Chondrocyte (in vitro differentiated cells): ENCODE measurements at regions not wholly inside any gene's neighbourhood (a gene's known extent, or its start where the extent isn't known, plus 50 kb on each side); places are given as distances from the start of the nearest gene placed in this dataset.
A peak's percentile ranks its signal among the peaks of the same experiment; 100 is the strongest.

Source experiments
- DNase-seq: peaks from one replicate; pipeline ENCODE4 v3.0.0; 2021; ENCODE audit warnings: mixed read lengths, low spot score
- H3K27ac Mint-ChIP-seq: one replicate; pipeline ENCODE4 v1.8.0; 2021; ENCODE audit warnings: mild to moderate bottlenecking, moderate library complexity, mixed read lengths; ENCODE audit not compliant: unreplicated experiment
- H3K27me3 Mint-ChIP-seq: 2 replicates; pipeline ENCODE4 v1.8.0; 2021; ENCODE audit warnings: low read depth, mixed read lengths
- H3K36me3 Mint-ChIP-seq: 2 replicates; pipeline ENCODE4 v1.8.0; 2021; ENCODE audit warnings: low read depth, mixed read lengths
- H3K4me1 Mint-ChIP-seq: 2 replicates; pipeline ENCODE4 v1.8.0; 2021; ENCODE audit warnings: low read depth, mild to moderate bottlenecking, mixed read lengths
- H3K4me3 Mint-ChIP-seq: one replicate; pipeline ENCODE4 v1.8.0; 2021; ENCODE audit warnings: mild to moderate bottlenecking, moderate library complexity, mixed read lengths; ENCODE audit not compliant: unreplicated experiment
- H3K9me3 Mint-ChIP-seq: 2 replicates; pipeline ENCODE4 v1.8.0; 2021; ENCODE audit warnings: low read depth, mixed read lengths
- CTCF ChIP-seq: fragments of 200-600 bp; sonication (generic); IDR thresholded peaks from 2 replicates; pipeline ENCODE4 v1.5.0; 2021; ENCODE audit warnings: antibody characterized with exemption, mild to moderate bottlenecking, moderate library complexity

- no peak overlapping the region for H3K4me3 Mint-ChIP-seq
- no peaks in the 10 kb centered on the region for H3K9me3 Mint-ChIP-seq
- no peak overlapping the region for H3K27ac Mint-ChIP-seq
- H3K27me3 Mint-ChIP-seq: peaks cover 8% of the 10 kb centered on the region
- no peaks in the 10 kb centered on the region for H3K36me3 Mint-ChIP-seq
- no peak for DNase-seq
- no peak for TF ChIP-seq CTCF
- H3K4me1 Mint-ChIP-seq: no peaks in the 10 kb centered on the region
Measured at GRCh38 chr15:55112706-55113105, 84.0 kb downstream of the RSL24D1 start.

DNA sequence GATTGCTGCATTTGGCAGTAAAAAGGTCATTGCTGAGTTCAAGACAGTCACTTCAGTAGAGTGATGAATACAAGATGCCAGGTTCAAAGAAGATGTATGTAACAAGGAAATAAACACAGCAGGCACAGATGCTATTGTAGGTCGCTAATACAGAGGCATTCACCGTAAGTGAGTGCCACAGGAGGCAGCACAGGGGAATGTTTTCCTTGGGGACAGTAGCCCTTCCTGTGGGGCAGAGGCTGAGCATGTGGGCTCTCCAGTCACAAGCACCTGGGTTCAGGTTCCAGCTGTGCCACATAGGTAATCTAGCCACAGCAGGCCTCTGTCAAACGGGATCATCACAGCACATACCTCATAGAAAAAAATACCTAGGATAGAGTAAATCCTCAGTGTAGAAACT, 86.3 kb downstream of the RSL24D1 start:
- no peak overlapping the region for H3K27ac Mint-ChIP-seq
- no peak overlapping the region for H3K4me3 Mint-ChIP-seq
- H3K36me3 Mint-ChIP-seq: no peaks in the 10 kb centered on the region
- H3K9me3 Mint-ChIP-seq: peaks cover 5% of the 10 kb centered on the region
- H3K27me3 Mint-ChIP-seq: peaks cover 5% of the 10 kb centered on the region
- no peak for DNase-seq
- no peaks in the 10 kb centered on the region for H3K4me1 Mint-ChIP-seq
- no peak for TF ChIP-seq CTCF

DNA sequence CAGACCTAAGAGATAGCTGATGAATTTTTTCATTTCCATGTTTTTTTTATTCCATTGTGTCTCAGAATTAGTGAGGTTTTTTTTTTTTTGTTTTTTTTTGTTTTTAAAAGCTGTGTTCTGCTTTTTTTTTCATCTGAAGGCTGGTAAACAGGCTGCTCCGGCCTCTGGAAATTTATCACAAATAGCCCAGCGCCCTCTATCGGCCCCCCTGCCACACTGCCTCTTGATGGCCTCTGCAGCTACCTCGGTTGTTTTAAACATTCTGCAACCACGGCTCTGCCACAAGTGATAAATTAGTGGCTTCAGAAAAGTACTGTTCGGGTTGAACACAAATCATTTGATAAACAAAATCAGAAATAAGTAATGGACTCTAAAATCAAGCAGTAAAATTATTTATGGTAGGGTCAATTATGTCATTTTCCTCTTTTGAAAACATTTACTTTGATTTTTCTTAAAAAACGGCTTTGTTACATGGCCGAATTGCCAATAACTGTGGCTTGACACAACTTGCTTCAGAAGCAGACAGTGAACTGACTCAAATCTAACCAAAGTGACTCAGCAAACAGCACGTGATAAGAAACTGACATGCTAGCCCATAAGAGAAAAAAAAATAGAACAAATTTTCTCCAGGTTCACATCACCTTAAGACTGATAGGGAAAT, 87.8 kb downstream of the RSL24D1 start:
- no peak for DNase-seq
- Mint-ChIP-seq H3K27me3 (peaks cover 8% of the 10 kb centered on the region), H3K9me3 (peaks cover 5% of the 10 kb centered on the region), H3K36me3 (no peaks in the 10 kb centered on the region), H3K4me1 (no peaks in the 10 kb centered on the region), H3K27ac (no peak overlapping the region), H3K4me3 (no peak overlapping the region)
- TF ChIP-seq CTCF: peak; percentile 84

DNA sequence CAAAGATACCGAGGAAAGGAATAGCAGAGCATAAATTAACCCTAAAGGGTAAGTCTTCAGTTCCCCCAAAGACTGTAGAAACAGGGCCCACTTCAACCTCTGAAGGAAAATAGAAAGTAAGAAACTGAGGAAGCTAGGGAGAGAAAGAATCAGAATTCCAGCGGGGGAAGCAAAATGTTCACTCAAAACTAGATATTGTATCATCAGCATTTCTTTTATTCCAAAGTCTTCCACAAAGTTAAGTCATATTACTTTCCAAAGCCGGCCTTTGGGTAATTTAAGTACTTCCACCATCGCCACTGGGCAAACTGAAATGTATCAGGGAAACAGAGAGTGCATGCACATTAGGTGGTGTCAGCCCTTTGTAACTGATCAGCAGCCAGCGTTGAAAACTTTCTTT, 88.3 kb downstream of the RSL24D1 start:
- no peak overlapping the region for H3K27ac Mint-ChIP-seq
- H3K36me3 Mint-ChIP-seq: no peaks in the 10 kb centered on the region
- H3K27me3 Mint-ChIP-seq: peaks cover 13% of the 10 kb centered on the region
- H3K4me3 Mint-ChIP-seq: no peak overlapping the region
- TF ChIP-seq CTCF: no peak
- no peaks in the 10 kb centered on the region for H3K4me1 Mint-ChIP-seq
- peaks cover 5% of the 10 kb centered on the region for H3K9me3 Mint-ChIP-seq
- DNase-seq: no peak

- Mint-ChIP-seq H3K27ac (no peak overlapping the region), H3K4me1 (no peaks in the 10 kb centered on the region), H3K27me3 (peaks cover 13% of the 10 kb centered on the region), H3K36me3 (no peaks in the 10 kb centered on the region), H3K4me3 (no peak overlapping the region), H3K9me3 (peaks cover 5% of the 10 kb centered on the region)
- no peak for TF ChIP-seq CTCF
- DNase-seq: no peak
Measured at GRCh38 chr15:55106155-55106554, 90.6 kb downstream of the RSL24D1 start.
